HUES48 (cell line): ENCODE measurements at regions not wholly inside any gene's neighbourhood (a gene's known extent, or its start where the extent isn't known, plus 50 kb on each side); places are given as distances from the start of the nearest gene placed in this dataset.

Experiments
- H3K27ac ChIP-seq: one replicate; pipeline ENCODE4 v1.7.0; 2013; ENCODE audit warnings: low read depth, low read length, inconsistent platforms
- H3K27me3 ChIP-seq: 2 replicates; pipeline ENCODE4 v1.6.1; 2013; ENCODE audit warnings: mild to moderate bottlenecking, low read length; ENCODE audit not compliant: control insufficient read depth, insufficient read depth
- H3K36me3 ChIP-seq: 2 replicates; pipeline ENCODE4 v1.6.1; 2013; ENCODE audit warnings: low read length; ENCODE audit not compliant: control insufficient read depth, insufficient read depth
- H3K4me1 ChIP-seq: 2 replicates; pipeline ENCODE4 v1.6.1; 2013; ENCODE audit warnings: mild to moderate bottlenecking, low read length; ENCODE audit not compliant: control insufficient read depth, insufficient read depth
- H3K4me3 ChIP-seq: 2 replicates; pipeline ENCODE4 v1.5.1; 2013; ENCODE audit warnings: mild to moderate bottlenecking, low read depth, low read length
- H3K9ac ChIP-seq: 2 replicates; pipeline ENCODE4 v1.6.1; 2013; ENCODE audit warnings: mild to moderate bottlenecking, low read depth, low read length, moderate library complexity
- H3K9me3 ChIP-seq: 2 replicates; pipeline ENCODE4 v1.6.1; 2013; ENCODE audit warnings: low read length; ENCODE audit not compliant: control insufficient read depth, insufficient read depth

DNA sequence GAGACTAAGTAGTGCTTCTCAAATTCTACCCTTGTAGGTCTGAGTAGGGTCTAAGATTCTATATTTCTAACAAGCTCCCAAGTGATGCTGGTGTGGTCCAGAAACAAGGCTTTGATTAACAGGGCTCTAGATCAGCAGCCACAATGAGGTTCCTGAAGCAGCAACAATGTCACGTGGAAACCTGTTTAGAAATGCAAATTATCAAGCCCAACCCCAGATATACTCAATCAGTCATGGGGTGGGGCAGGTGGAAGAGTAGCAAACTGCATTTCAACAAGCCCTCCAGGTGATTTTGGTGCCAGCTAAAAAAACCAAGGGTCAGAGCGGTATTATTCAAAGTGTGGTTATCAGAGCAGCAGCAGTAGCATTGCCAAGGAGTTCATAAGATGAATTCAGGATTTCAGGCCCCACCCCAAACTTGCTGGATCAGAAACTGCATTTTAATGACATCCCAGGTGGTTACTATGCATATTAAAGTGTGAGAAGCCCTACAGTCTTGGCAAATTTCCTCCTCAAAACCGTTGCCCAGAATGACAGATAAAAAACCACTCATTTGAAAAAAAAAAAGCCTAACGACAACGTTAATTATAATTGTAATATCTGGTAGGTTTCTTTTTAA, 199.2 kb downstream of the AHR start:
- no peak overlapping the region for H3K4me3 ChIP-seq
- no peaks in the 10 kb centered on the region for H3K27me3 ChIP-seq
- no peak overlapping the region for H3K27ac ChIP-seq
- H3K36me3 ChIP-seq = no peaks in the 10 kb centered on the region
- no peaks in the 10 kb centered on the region for H3K9me3 ChIP-seq
- H3K4me1 ChIP-seq = peaks cover 33% of the 10 kb centered on the region
- H3K9ac ChIP-seq = no peak overlapping the region

DNA sequence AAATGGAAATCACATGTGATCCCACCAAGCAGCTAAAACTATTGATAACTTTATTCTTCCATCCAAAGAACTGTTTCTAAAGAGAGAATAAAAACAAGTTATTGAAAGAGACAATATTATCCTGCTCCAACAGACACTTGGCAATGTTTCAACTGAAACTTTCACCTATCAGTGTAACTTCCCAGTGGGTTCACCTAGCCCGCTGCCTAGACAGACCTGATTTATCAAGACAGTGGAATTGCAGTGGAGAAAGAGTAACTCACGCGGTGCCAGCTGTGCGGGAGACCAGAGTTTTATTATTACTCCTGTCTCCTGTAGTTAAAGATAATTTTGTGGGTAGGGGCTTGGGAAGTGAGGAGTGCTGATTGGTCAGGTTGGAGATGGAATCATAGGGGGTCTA, 199.8 kb downstream of the AHR start:
- H3K4me1 ChIP-seq = peaks cover 38% of the 10 kb centered on the region
- no peaks in the 10 kb centered on the region for H3K9me3 ChIP-seq
- H3K27ac ChIP-seq = no peak overlapping the region
- H3K27me3 ChIP-seq = no peaks in the 10 kb centered on the region
- H3K4me3 ChIP-seq = no peak overlapping the region
- H3K36me3 ChIP-seq = no peaks in the 10 kb centered on the region
- H3K9ac ChIP-seq = no peak overlapping the region

GRCh38 chr7:17500736-17501135, 202.3 kb downstream of the AHR start:
- H3K27me3 ChIP-seq = no peaks in the 10 kb centered on the region
- H3K4me3 ChIP-seq = no peak overlapping the region
- no peak overlapping the region for H3K27ac ChIP-seq
- H3K4me1 ChIP-seq = peaks cover 41% of the 10 kb centered on the region
- H3K36me3 ChIP-seq = no peaks in the 10 kb centered on the region
- no peaks in the 10 kb centered on the region for H3K9me3 ChIP-seq
- H3K9ac ChIP-seq = no peak overlapping the region

DNA sequence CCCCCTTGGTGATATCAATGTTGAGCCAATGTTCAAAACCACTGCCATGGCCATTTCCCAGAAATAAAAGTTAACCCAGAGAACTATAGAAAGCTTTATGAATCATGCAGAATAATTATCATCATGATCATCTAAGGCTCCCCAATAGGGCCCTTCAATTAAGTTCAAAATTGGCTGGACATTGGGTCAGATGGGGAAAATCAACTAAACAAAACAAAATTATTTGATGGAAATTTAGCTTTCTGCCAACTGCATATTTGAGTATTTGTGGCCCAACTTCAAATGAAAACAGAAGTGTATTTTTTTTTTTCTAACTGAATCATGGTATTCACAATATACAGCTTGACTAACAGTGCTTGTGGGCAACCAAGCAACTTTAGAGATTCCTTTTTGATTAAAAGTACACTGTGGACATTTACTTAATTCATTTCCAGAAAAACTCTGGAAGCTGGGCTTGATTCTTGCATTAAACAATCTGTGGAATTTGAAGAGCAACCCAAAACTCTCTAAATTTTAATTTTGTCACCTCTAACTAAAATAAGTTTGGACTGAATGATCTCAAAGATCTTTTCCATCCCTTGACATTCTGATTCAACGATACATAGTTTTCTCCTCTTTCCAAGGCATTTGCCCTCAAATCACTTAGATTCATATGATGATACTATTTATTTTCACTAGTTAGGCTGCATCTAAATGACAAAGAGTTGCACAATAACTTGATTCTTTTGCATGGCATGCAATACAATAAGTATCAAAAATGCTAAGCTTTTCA, 203.2 kb downstream of the AHR start:
- Histone ChIP-seq H3K27ac (no peak overlapping the region), H3K9ac (no peak overlapping the region)

DNA sequence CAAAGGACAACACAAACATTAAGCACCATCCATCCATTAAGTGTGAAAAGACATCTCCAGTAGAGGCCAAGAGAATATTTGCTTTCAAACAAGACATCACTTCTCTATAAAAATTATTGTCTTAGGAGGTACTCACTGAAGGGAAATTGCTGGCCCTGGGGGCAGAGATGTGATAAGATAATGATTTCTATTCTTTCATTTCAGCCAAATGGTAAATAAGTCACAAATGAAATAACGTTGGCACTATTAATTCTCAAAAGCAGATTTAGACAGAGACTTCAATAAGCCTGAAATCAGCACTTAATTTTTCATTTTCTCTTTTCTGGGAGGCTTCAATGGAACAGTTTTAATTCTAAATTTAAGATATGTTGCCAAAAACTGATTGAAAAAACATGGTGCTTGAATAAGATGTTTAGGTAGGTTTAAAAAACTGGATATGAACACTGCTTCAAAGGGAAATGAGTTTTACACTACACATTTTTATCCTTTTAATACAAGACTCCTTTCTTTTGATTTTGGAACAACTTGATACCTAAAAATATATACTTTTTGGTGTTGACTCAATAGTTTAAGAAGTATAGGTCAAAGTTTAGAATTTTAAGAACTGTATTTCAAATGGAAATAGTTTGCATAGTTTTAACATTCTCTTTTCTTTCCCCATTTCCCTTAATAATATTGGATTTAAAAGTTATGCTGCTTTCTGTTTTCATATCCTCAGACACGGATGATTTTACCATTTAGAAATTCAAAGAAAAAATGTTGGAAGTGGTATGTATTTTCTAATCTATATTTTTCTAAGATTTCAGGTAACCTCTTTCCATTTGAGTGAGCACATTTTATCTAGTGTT, 204.0 kb downstream of the AHR start:
- no peak overlapping the region for H3K9ac ChIP-seq
- peaks cover 36% of the 10 kb centered on the region for H3K4me1 ChIP-seq
- H3K9me3 ChIP-seq = no peaks in the 10 kb centered on the region
- H3K4me3 ChIP-seq = no peak overlapping the region
- no peaks in the 10 kb centered on the region for H3K36me3 ChIP-seq
- no peak overlapping the region for H3K27ac ChIP-seq
- H3K27me3 ChIP-seq = no peaks in the 10 kb centered on the region

More for the DNA sequence above, 203.2 kb downstream of the AHR start:
- H3K36me3 ChIP-seq = no peaks in the 10 kb centered on the region
- no peaks in the 10 kb centered on the region for H3K27me3 ChIP-seq
- peaks cover 38% of the 10 kb centered on the region for H3K4me1 ChIP-seq
- H3K4me3 ChIP-seq = no peak overlapping the region
- no peaks in the 10 kb centered on the region for H3K9me3 ChIP-seq

- Histone ChIP-seq H3K4me3 (no peak overlapping the region), H3K36me3 (no peaks in the 10 kb centered on the region), H3K9ac (no peak overlapping the region), H3K9me3 (no peaks in the 10 kb centered on the region), H3K4me1 (peaks cover 21% of the 10 kb centered on the region), H3K27ac (no peak overlapping the region), H3K27me3 (no peaks in the 10 kb centered on the region)
Observed at GRCh38 chr7:17506095-17506494, 207.6 kb downstream of the AHR start.

GRCh38 chr7:17506596-17506995, 208.1 kb downstream of the AHR start:
- H3K4me1 ChIP-seq = peaks cover 19% of the 10 kb centered on the region
- H3K27ac ChIP-seq = no peak overlapping the region
- H3K27me3 ChIP-seq = no peaks in the 10 kb centered on the region
- no peak overlapping the region for H3K4me3 ChIP-seq
- H3K36me3 ChIP-seq = no peaks in the 10 kb centered on the region
- no peaks in the 10 kb centered on the region for H3K9me3 ChIP-seq
- no peak overlapping the region for H3K9ac ChIP-seq

DNA sequence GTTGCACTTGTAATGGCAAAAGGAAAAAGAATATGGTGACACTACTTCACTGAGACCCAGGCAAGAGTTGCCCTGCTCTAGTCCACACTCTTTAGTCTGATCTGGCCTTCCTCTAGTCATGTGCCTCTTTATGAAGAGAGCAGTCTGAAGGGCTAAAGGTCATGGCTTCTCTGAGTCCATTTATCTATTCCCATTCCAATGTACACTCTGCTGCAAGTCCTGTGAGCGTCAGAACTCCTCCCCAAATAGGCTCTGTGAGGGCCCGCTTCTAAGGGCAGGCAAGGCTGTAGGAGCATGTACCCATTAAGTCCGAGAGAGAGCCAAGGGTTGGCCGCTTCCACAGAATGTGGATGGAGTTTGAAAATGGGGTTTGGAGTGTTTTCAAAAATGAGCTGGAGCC, 209.3 kb downstream of the AHR start:
- H3K27ac ChIP-seq = no peak overlapping the region
- no peak overlapping the region for H3K9ac ChIP-seq
- no peaks in the 10 kb centered on the region for H3K36me3 ChIP-seq
- H3K4me3 ChIP-seq = no peak overlapping the region
- H3K9me3 ChIP-seq = no peaks in the 10 kb centered on the region
- H3K4me1 ChIP-seq = peaks cover 8% of the 10 kb centered on the region; the same call in 1 of the 2 replicates
- H3K27me3 ChIP-seq = no peaks in the 10 kb centered on the region

DNA sequence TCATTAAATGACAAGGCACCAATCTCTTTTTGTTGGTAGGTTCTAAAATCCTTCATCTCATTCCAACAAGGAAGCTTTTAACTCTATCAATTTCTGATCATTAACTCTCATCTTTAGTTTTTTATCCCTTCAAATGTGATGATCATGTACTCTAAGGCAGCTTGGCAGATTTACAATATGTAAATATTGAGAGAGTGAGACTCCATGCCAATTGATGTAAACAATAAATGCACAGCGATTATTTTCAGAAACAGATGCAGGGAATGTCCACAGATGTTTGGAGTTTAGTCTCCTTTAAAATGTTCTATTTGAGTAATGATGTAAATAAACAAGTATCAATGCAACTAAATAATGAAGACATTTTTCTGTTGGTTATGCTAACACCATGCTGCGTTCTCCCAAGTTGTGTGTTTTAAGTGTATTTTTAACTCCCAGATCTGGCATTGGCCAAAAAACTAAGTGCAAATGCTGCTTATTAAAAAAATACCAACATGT, 213.8 kb downstream of the AHR start:
- no peaks in the 10 kb centered on the region for H3K27me3 ChIP-seq
- no peak overlapping the region for H3K4me3 ChIP-seq
- no peak overlapping the region for H3K9ac ChIP-seq
- no peaks in the 10 kb centered on the region for H3K4me1 ChIP-seq
- no peaks in the 10 kb centered on the region for H3K9me3 ChIP-seq
- H3K27ac ChIP-seq = no peak overlapping the region
- H3K36me3 ChIP-seq = no peaks in the 10 kb centered on the region

GRCh38 chr7:17516771-17517170, 218.3 kb downstream of the AHR start:
- no peak overlapping the region for H3K4me3 ChIP-seq
- H3K36me3 ChIP-seq = no peaks in the 10 kb centered on the region
- no peaks in the 10 kb centered on the region; the same call in 1 of the 2 replicates for H3K4me1 ChIP-seq
- H3K27ac ChIP-seq = no peak overlapping the region
- H3K9ac ChIP-seq = no peak overlapping the region
- no peaks in the 10 kb centered on the region for H3K9me3 ChIP-seq
- no peaks in the 10 kb centered on the region for H3K27me3 ChIP-seq

GRCh38 chr7:17520941-17521340, 222.5 kb downstream of the AHR start:
- Histone ChIP-seq H3K9ac (no peak overlapping the region), H3K27ac (no peak overlapping the region), H3K4me3 (no peak overlapping the region)

More at GRCh38 chr7:17520941-17521340, 222.5 kb downstream of the AHR start:
- H3K4me1 ChIP-seq = peaks cover 3% of the 10 kb centered on the region; the same call in 1 of the 2 replicates
- no peaks in the 10 kb centered on the region for H3K27me3 ChIP-seq
- no peaks in the 10 kb centered on the region for H3K36me3 ChIP-seq
- H3K9me3 ChIP-seq = no peaks in the 10 kb centered on the region
